Neural cell (in vitro differentiated cells): ENCODE measurements at regions not wholly inside any gene's neighbourhood (a gene's known extent, or its start where the extent isn't known, plus 50 kb on each side); places are given as distances from the start of the nearest gene placed in this dataset.

Experiments
- H2AFZ ChIP-seq: fragments of 200-600, 300-800 bp; sonication (generic), shearing (Covaris generic); 2 replicates; pipeline ENCODE4 v1.6.0; 2014; ENCODE audit warnings: low read depth, mild to moderate bottlenecking, antibody characterized with exemption, low read length, moderate library complexity
- H3F3A ChIP-seq: fragments of 200-600 bp; shearing (Covaris generic); 2 replicates; pipeline ENCODE4 v1.6.1; 2016; ENCODE audit warnings: mild to moderate bottlenecking, moderate library complexity, mixed read lengths, antibody characterized with exemption, low read length; ENCODE audit not compliant: insufficient read depth, poor library complexity, severe bottlenecking
- H3K27ac ChIP-seq: fragments of 200-600, 300-800 bp; sonication (generic), shearing (Covaris generic); 2 replicates; pipeline ENCODE4 v1.5.1; 2014; ENCODE audit warnings: mild to moderate bottlenecking, low read length, moderate library complexity
- H3K27me3 ChIP-seq: fragments of 300-800, 200-600 bp; sonication (generic), shearing (Covaris generic); 2 replicates; pipeline ENCODE4 v1.6.0; 2014; ENCODE audit warnings: mild to moderate bottlenecking, low read depth, low read length, moderate library complexity; ENCODE audit not compliant: insufficient read depth
- H3K36me3 ChIP-seq: fragments of 300-800, 200-600 bp; sonication (generic), shearing (Covaris generic); 2 replicates; pipeline ENCODE4 v1.5.1; 2014; ENCODE audit warnings: mild to moderate bottlenecking, antibody characterized with exemption, low read length, moderate library complexity; ENCODE audit not compliant: insufficient read depth
- H3K4me2 ChIP-seq: fragments of 300-800, 200-600 bp; sonication (generic), shearing (Covaris generic); 2 replicates; pipeline ENCODE4 v1.6.0; 2014; ENCODE audit warnings: mild to moderate bottlenecking, low read length
- H3K4me3 ChIP-seq: fragments of 300-800, 200-600 bp; sonication (generic), shearing (Covaris generic); 2 replicates; pipeline ENCODE4 v1.5.1; 2014; ENCODE audit warnings: mild to moderate bottlenecking, low read length, moderate library complexity
- H3K79me2 ChIP-seq: fragments of 200-600 bp; shearing (Covaris generic); replicated peaks from 2 replicates; pipeline ENCODE4 v1.6.0; 2014; ENCODE audit warnings: mild to moderate bottlenecking, low read length, moderate library complexity; ENCODE audit not compliant: insufficient read depth
- H3K9ac ChIP-seq: fragments of 300-800, 200-600 bp; sonication (generic), shearing (Covaris generic); 2 replicates; pipeline ENCODE4 v1.6.1; 2016; ENCODE audit warnings: mild to moderate bottlenecking, low read length, mixed read lengths
- H3K9me2 ChIP-seq: fragments of 200-600 bp; shearing (Covaris generic); 2 replicates; pipeline ENCODE4 v1.6.1; 2016; ENCODE audit warnings: mild to moderate bottlenecking, low read length, mixed read lengths; ENCODE audit not compliant: insufficient read depth
- H3K9me3 ChIP-seq: fragments of 200-600, 300-800 bp; sonication (generic), shearing (Covaris generic); 2 replicates; pipeline ENCODE4 v1.6.1; 2016; ENCODE audit warnings: mild to moderate bottlenecking, mixed run types, low read length, moderate library complexity, mixed read lengths
- H4K20me1 ChIP-seq: fragments of 200-600 bp; shearing (Covaris generic); 2 replicates; pipeline ENCODE4 v1.6.1; 2016; ENCODE audit warnings: mild to moderate bottlenecking, mixed run types; ENCODE audit not compliant: insufficient read depth
- EP300 ChIP-seq: fragments of 450-650 bp; conservative IDR thresholded peaks from 2 replicates; pipeline ENCODE4 v1.6.1; 2014; ENCODE audit warnings: antibody characterized with exemption, mild to moderate bottlenecking, moderate library complexity; ENCODE audit not compliant: poor library complexity, severe bottlenecking
- EZH2 ChIP-seq: fragments of 200-600, 300-800 bp; shearing (Covaris generic), sonication (generic); IDR thresholded peaks from 2 replicates; pipeline ENCODE4 v1.6.1; 2014; ENCODE audit warnings: antibody characterized with exemption, low read length, borderline replicate concordance, mild to moderate bottlenecking; ENCODE audit not compliant: insufficient read depth, poor library complexity, severe bottlenecking
- MXI1 ChIP-seq: fragments of 450-650 bp; conservative IDR thresholded peaks from 2 replicates; pipeline ENCODE4 v1.6.1; 2014; ENCODE audit warnings: antibody characterized with exemption, mild to moderate bottlenecking; ENCODE audit not compliant: poor library complexity, severe bottlenecking
- POLR2AphosphoS5 ChIP-seq: IDR thresholded peaks from 2 replicates; pipeline ENCODE4 v1.6.1; 2012
- RAD21 ChIP-seq: fragments of 450-650 bp; conservative IDR thresholded peaks from 2 replicates; pipeline ENCODE4 v1.6.1; 2014; ENCODE audit warnings: antibody characterized with exemption, mild to moderate bottlenecking, moderate library complexity
- SMC3 ChIP-seq: fragments of 450-650 bp; conservative IDR thresholded peaks from 2 replicates; pipeline ENCODE4 v1.6.1; 2014; ENCODE audit warnings: antibody characterized with exemption, mild to moderate bottlenecking, moderate library complexity; ENCODE audit not compliant: poor library complexity
- TAF1 ChIP-seq: IDR thresholded peaks from 2 replicates; pipeline ENCODE4 v1.6.1; 2012; ENCODE audit warnings: low read depth
- TF ChIP-seq, protein P1 (sequence below): fragments of 450-650 bp; IDR thresholded peaks from 2 replicates; pipeline ENCODE4 v1.5.1; 2014; ENCODE audit warnings: antibody characterized with exemption, mild to moderate bottlenecking, moderate library complexity; ENCODE audit not compliant: poor library complexity, severe bottlenecking
- TF ChIP-seq, protein P2 (sequence below): IDR thresholded peaks from 2 replicates; pipeline ENCODE4 v1.6.1; 2012; ENCODE audit warnings: borderline replicate concordance

DNA sequence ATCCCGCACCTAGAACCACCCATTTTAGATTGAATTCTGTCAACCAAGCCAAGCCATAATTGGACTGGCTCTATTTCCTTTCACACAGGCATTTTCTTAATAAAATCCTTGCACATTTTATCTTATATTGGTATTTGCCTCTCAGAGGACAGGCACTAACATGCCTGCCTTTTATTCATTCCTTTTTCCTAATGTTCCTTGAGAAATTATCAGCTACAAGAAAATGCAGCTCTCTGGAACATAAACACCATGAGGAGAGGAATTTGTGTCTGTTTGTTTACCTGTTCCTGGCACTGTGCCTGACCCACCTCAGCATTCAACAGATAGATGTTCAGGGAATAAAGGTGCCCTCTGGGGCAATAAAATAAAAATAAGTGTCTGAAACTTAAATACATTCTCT lies 116.2 kb downstream of the PDHA2 start:
- Histone ChIP-seq H4K20me1 (no peaks in the 10 kb centered on the region), H3K27me3 (no peaks in the 10 kb centered on the region), H2AFZ (no peak overlapping the region), H3K4me2 (no peak overlapping the region), H3K9me2 (no peaks in the 10 kb centered on the region), H3K9ac (no peak overlapping the region), H3K27ac (no peak overlapping the region), H3K79me2 (no peaks in the 10 kb centered on the region), H3K36me3 (no peaks in the 10 kb centered on the region), H3K9me3 (no peaks in the 10 kb centered on the region), H3F3A (no peaks in the 10 kb centered on the region), H3K4me3 (no peak overlapping the region)
- TF ChIP-seq POLR2AphosphoS5 (no peak), RAD21 (no peak), SMC3 (no peak), MXI1 (no peak), EZH2 (no peak), EP300 (no peak), TAF1 (no peak)
- TF ChIP-seq, protein P1, sequence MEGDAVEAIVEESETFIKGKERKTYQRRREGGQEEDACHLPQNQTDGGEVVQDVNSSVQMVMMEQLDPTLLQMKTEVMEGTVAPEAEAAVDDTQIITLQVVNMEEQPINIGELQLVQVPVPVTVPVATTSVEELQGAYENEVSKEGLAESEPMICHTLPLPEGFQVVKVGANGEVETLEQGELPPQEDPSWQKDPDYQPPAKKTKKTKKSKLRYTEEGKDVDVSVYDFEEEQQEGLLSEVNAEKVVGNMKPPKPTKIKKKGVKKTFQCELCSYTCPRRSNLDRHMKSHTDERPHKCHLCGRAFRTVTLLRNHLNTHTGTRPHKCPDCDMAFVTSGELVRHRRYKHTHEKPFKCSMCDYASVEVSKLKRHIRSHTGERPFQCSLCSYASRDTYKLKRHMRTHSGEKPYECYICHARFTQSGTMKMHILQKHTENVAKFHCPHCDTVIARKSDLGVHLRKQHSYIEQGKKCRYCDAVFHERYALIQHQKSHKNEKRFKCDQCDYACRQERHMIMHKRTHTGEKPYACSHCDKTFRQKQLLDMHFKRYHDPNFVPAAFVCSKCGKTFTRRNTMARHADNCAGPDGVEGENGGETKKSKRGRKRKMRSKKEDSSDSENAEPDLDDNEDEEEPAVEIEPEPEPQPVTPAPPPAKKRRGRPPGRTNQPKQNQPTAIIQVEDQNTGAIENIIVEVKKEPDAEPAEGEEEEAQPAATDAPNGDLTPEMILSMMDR, result no peak
- TF ChIP-seq, protein P2, sequence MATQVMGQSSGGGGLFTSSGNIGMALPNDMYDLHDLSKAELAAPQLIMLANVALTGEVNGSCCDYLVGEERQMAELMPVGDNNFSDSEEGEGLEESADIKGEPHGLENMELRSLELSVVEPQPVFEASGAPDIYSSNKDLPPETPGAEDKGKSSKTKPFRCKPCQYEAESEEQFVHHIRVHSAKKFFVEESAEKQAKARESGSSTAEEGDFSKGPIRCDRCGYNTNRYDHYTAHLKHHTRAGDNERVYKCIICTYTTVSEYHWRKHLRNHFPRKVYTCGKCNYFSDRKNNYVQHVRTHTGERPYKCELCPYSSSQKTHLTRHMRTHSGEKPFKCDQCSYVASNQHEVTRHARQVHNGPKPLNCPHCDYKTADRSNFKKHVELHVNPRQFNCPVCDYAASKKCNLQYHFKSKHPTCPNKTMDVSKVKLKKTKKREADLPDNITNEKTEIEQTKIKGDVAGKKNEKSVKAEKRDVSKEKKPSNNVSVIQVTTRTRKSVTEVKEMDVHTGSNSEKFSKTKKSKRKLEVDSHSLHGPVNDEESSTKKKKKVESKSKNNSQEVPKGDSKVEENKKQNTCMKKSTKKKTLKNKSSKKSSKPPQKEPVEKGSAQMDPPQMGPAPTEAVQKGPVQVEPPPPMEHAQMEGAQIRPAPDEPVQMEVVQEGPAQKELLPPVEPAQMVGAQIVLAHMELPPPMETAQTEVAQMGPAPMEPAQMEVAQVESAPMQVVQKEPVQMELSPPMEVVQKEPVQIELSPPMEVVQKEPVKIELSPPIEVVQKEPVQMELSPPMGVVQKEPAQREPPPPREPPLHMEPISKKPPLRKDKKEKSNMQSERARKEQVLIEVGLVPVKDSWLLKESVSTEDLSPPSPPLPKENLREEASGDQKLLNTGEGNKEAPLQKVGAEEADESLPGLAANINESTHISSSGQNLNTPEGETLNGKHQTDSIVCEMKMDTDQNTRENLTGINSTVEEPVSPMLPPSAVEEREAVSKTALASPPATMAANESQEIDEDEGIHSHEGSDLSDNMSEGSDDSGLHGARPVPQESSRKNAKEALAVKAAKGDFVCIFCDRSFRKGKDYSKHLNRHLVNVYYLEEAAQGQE, result no peak

DNA sequence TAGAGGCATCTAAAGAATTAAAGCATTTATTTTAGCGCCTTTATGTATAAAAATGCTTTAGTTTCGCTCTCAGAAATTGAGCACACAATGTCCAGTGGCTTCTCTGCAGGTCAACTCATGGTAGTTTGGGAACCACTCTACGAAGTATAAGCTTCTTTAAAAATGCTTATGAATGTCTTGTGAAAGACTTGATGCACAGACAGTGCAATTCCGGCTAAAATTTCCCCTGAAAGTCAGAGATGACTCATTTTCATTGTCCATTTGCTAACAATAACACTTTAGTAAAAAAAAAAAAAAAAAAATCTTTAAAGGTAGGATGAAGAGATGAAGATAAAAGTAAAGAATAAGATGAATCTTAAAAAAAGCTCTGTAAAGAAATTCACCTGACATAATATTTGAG lies 117.2 kb downstream of the PDHA2 start:
- H3K27ac ChIP-seq, result no peak overlapping the region
- no peaks in the 10 kb centered on the region for H3K9me2 ChIP-seq
- no peaks in the 10 kb centered on the region for H3K79me2 ChIP-seq
- H3K9ac ChIP-seq, result no peak overlapping the region
- no peaks in the 10 kb centered on the region for H3K27me3 ChIP-seq
- H3K9me3 ChIP-seq, result no peaks in the 10 kb centered on the region
- H3K4me3 ChIP-seq, result no peak overlapping the region
- no peaks in the 10 kb centered on the region for H3F3A ChIP-seq
- no peak overlapping the region for H2AFZ ChIP-seq
- no peaks in the 10 kb centered on the region for H4K20me1 ChIP-seq
- TF ChIP-seq, protein P1, result no peak
- no peak for TF ChIP-seq SMC3
- TF ChIP-seq, protein P2, result no peak
- H3K36me3 ChIP-seq, result no peaks in the 10 kb centered on the region
- H3K4me2 ChIP-seq, result peak overlapping the region; percentile 13
